ENCODE measurements at regions not wholly inside any gene's neighbourhood (a gene's known extent, or its start where the extent isn't known, plus 50 kb on each side); places are given as distances from the start of the nearest gene placed in this dataset.

- DNase-seq = no peak
These were observed 1573.6 kb downstream of the TECRL start for GRCh38 chr4:62835631-62836030.

GRCh38 chr4:62822306-62822705, 1586.9 kb downstream of the TECRL start:
- DNase-seq = no peak

- no peak for DNase-seq
These were observed 1592.7 kb downstream of the TECRL start for GRCh38 chr4:62816566-62816965.

GRCh38 chr4:62814510-62815047, 1594.7 kb downstream of the TECRL start:
- no peak for DNase-seq

GRCh38 chr4:62806816-62807215, 1602.4 kb downstream of the TECRL start:
- no peak for DNase-seq

- DNase-seq = no peak
These were observed 1603.9 kb downstream of the ADGRL3 start for GRCh38 chr4:62804075-62804474.

- DNase-seq = no peak
These were observed 1597.1 kb downstream of the ADGRL3 start for GRCh38 chr4:62797221-62797620.

- no peak for DNase-seq
These were observed 1591.3 kb downstream of the ADGRL3 start for GRCh38 chr4:62791386-62791785.

GRCh38 chr4:62771983-62772557, 1571.9 kb downstream of the ADGRL3 start:
- DNase-seq = no peak

GRCh38 chr4:62740296-62740695, 1540.2 kb downstream of the ADGRL3 start:
- no peak for DNase-seq

GRCh38 chr4:62717154-62717553, 1517.0 kb downstream of the ADGRL3 start:
- no peak for DNase-seq

GRCh38 chr4:62711575-62711974, 1511.4 kb downstream of the ADGRL3 start:
- no peak for DNase-seq

- DNase-seq = peak; percentile 8
These were observed 1509.6 kb downstream of the ADGRL3 start for GRCh38 chr4:62709618-62710252.

- no peak for DNase-seq
These were observed 1506.3 kb downstream of the ADGRL3 start for GRCh38 chr4:62706423-62706822.

GRCh38 chr4:62683799-62684566, 1483.9 kb downstream of the ADGRL3 start:
- no peak for DNase-seq

- no peak for DNase-seq
These were observed 1476.8 kb downstream of the ADGRL3 start for GRCh38 chr4:62676962-62677361.

GRCh38 chr4:62670514-62670913, 1470.4 kb downstream of the ADGRL3 start:
- no peak for DNase-seq

GRCh38 chr4:62661821-62662220, 1461.7 kb downstream of the ADGRL3 start:
- no peak for DNase-seq

- DNase-seq = no peak
These were observed 1455.9 kb downstream of the ADGRL3 start for GRCh38 chr4:62656006-62656405.

- peak; percentile 14 for DNase-seq
These were observed 1444.2 kb downstream of the ADGRL3 start for GRCh38 chr4:62644372-62644771.

GRCh38 chr4:62640296-62640695, 1440.2 kb downstream of the ADGRL3 start:
- DNase-seq = no peak

- no peak for DNase-seq
These were observed 1427.5 kb downstream of the ADGRL3 start for GRCh38 chr4:62627671-62628070.

GRCh38 chr4:62627141-62627540, 1427.0 kb downstream of the ADGRL3 start:
- DNase-seq = no peak

GRCh38 chr4:62622089-62622488, 1422.0 kb downstream of the ADGRL3 start:
- no peak for DNase-seq
